A673 (cell line): ENCODE measurements at regions not wholly inside any gene's neighbourhood (a gene's known extent, or its start where the extent isn't known, plus 50 kb on each side); places are given as distances from the start of the nearest gene placed in this dataset.
"Not testable (repeated sequence)": the region's sequence is repeated elsewhere in the genome, so short reads cannot be mapped to it uniquely, and the experiment has no call there.

Source experiments
- CTCF ChIP-seq: fragments of 300-800, 200-600 bp; sonication (generic); conservative IDR thresholded peaks from 2 replicates; pipeline ENCODE4 v1.5.1; 2017; ENCODE audit warnings: low read depth, mild to moderate bottlenecking, antibody characterized with exemption, low read length, moderate library complexity, mixed read lengths
- EZH2 ChIP-seq: fragments of 200-600 bp; sonication (generic); IDR thresholded peaks from 2 replicates; pipeline ENCODE4 v1.6.1; 2017; ENCODE audit warnings: borderline replicate concordance, low read depth, mild to moderate bottlenecking, mixed read lengths, antibody characterized with exemption, low read length; ENCODE audit not compliant: poor library complexity, severe bottlenecking

DNA sequence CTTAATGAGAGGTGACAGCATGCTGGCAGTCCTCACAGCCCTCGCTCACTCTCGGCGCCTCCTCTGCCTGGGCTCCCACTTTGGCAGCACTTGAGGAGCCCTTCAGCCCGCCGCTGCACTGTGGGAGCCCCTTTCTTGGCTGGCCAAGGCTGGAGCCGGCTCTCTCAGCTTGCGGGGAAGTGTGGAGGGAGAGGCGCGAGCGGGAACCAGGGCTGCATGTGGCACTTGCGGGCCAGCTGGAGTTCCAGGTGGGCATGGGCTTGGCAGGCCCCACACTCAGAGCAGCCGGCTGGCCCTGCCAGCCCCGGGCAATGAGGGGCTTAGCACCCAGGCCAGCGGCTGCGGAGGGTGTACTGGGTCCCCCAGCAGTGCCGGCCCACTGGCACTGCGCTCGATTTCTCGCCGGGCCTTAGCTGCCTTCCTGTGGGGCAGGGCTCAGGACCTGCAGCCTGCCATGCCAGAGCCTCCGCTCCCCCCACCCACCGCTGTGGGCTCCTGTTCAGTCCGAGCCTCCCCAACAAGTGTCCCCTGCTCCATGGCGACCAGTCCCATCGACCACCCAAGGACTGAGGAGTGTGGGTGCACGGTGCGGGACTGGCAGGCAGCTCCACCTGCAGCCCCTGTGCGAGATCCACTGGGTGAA lies 279.7 kb upstream of the CBLB start:
- TF ChIP-seq CTCF, EZH2: not testable (repeated sequence)
